Lower leg skin (tissue), 4 donors: ENCODE measurements at regions not wholly inside any gene's neighbourhood (a gene's known extent, or its start where the extent isn't known, plus 50 kb on each side); places are given as distances from the start of the nearest gene placed in this dataset.

Experiments
- DNase-seq, 2 donors: peaks; one replicate each; pipeline ENCODE4 v3.0.0-alpha.2; 2019; ENCODE audit warnings: low spot score in 2 of 2
- H3K4me3 ChIP-seq: fragments of 200-600 bp; sonication (generic); 2 replicates; pipeline ENCODE4 v1.5.1; 2017; ENCODE audit warnings: mild to moderate bottlenecking, low read depth; ENCODE audit not compliant: poor library complexity, severe bottlenecking
- CTCF ChIP-seq, 3 donors: fragments of 450-650 bp; IDR thresholded peaks; one replicate each; pipeline ENCODE4 v1.5.1; 2016; ENCODE audit warnings: antibody characterized with exemption in 3 of 3, mild to moderate bottlenecking in 3 of 3, moderate library complexity in 2 of 3
- POLR2A ChIP-seq, 2 donors: fragments of 450-650 bp; IDR thresholded peaks; one replicate each; pipeline ENCODE4 v1.6.1; 2016 to 2017; ENCODE audit warnings: antibody characterized with exemption in 2 of 2, mild to moderate bottlenecking in 1 of 2, moderate library complexity in 1 of 2
- WGBS, 2 donors: methylation state at CpG; one replicate each; pipeline ENCODE4 v1.1.5; 2018; 5-methylcytosine and 5-hydroxymethylcytosine counted together
- intact Hi-C: fragments of 100-400 bp; cut with DNase I; formaldehyde crosslinking; loops from one replicate; pipeline ENCODE4 v1.15.0; 2023; ENCODE audit warnings: low total_unique reads

GRCh38 chr10:65197935-65198334 is 1676.7 kb downstream of the REEP3 start:
- DNase-seq: no peak
- intact Hi-C loops: no loop called here
- TF ChIP-seq CTCF (IDR thresholded peaks at IDR 0.05) (no peak), POLR2A (IDR thresholded peaks at IDR 0.05) (no peak)
- 83 to 88% methylated on average over 1 of the region's 1 CpG for WGBS, 2 donors
- H3K4me3 ChIP-seq: no peak overlapping the region

GRCh38 chr10:65201491-65201890 is 1680.3 kb downstream of the REEP3 start:
- TF ChIP-seq POLR2A (IDR thresholded peaks at IDR 0.05) (no peak), CTCF (IDR thresholded peaks at IDR 0.05) (no peak)
- H3K4me3 ChIP-seq: no peak overlapping the region
- intact Hi-C loops: no loop called here
- 73 to 80% methylated on average over 3 of the region's 3 CpGs for WGBS, 2 donors
- no peak for DNase-seq

GRCh38 chr10:65204999-65205398 is 1683.8 kb downstream of the REEP3 start:
- intact Hi-C loops: no loop called here
- TF ChIP-seq POLR2A (IDR thresholded peaks at IDR 0.05) (no peak), CTCF (IDR thresholded peaks at IDR 0.05) (no peak)
- 88 to 94% methylated on average over 1 of the region's 1 CpG for WGBS, 2 donors

GRCh38 chr10:65213170-65213569 is 1692.0 kb downstream of the REEP3 start:
- no peak for DNase-seq
- 83 to 85% methylated on average over 2 of the region's 2 CpGs for WGBS, 2 donors
- no peak overlapping the region for H3K4me3 ChIP-seq
- intact Hi-C loops: no loop called here
- TF ChIP-seq POLR2A (IDR thresholded peaks at IDR 0.05) (no peak), CTCF (IDR thresholded peaks at IDR 0.05) (no peak)

More at GRCh38 chr10:65204999-65205398, 1683.8 kb downstream of the REEP3 start:
- H3K4me3 ChIP-seq: no peak overlapping the region
- DNase-seq: no peak

GRCh38 chr10:65219444-65219843 is 1698.2 kb downstream of the REEP3 start:
- intact Hi-C loops: no loop called here

More at GRCh38 chr10:65219444-65219843, 1698.2 kb downstream of the REEP3 start:
- no peak overlapping the region for H3K4me3 ChIP-seq
- 85 to 92% methylated on average over 3 of the region's 3 CpGs for WGBS, 2 donors
- DNase-seq: no peak
- no peak for TF ChIP-seq POLR2A (IDR thresholded peaks at IDR 0.05)
- TF ChIP-seq CTCF (IDR thresholded peaks at IDR 0.05): no peak
